ENCODE measurements at regions not wholly inside any gene's neighbourhood (a gene's known extent, or its start where the extent isn't known, plus 50 kb on each side); places are given as distances from the start of the nearest gene placed in this dataset.
A peak's percentile ranks its signal among the peaks of the same experiment; 100 is the strongest.

DNA sequence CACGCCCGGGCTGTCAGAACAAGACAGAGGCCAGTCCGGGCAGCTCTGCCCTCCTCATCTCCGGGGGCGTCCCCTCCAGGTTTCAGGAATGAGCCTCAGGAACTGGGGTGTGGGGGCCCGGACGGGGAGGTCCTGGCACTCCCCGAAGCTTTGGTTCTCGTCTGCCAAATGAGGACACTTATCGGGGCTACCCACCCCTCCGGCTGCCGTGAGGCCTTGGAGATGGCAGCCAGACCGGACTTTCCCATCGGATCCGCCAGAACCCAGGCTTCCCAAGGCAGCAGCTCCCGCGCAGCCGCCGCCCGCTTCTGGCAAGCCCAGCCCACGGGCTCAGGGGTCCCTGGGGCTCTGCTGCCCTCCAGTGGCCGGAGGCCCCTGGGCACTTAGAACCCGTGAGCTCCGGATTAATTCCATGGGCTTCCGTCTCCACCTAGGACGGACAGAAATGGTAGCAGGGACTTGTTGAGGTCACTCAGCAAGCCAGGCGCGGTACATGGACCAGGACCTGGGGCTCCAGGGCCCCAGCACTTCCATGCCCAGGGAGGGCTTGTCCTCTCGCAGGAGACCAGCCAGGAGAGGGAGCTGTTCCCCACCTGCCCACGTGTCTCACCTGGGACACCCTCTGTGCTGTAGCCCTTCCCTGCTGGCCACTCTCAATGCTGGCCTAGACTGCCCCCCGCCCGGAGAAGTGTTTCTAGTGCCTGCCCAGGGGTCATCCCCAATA lies 89.4 kb downstream of the LINGO1 start:
- H3K27ac ChIP-seq, result no peak overlapping the region
- H3K4me3 ChIP-seq, result no peak overlapping the region
- H3K4me1 ChIP-seq (ENCODE audit: insufficient read depth), result peaks cover 20% of the 10 kb centered on the region

DNA sequence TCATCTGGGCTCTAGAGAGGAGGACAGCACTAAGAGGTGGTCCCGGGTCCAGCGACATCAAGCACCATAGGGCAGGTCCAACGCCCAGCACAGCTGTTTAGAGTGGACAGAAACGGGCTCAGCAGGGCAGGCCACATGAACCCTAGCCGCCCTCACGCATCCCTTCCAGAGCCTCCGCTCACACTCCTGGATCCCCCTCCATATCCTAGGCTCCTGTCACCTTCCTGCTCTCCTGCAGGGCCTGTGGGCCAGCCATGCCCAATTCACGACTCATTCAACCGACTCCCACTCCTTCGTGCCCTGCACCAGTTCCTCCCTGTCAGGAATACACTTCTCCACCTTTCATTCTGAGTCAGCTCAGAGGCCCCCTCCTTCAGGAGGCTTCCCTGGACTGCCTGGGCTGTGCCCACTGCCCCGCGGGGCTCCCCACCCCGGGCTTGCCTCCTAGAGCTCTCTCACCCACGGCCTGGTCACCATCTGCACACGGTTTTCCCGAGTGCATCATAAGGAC lies 90.2 kb downstream of the LINGO1 start:
- Histone ChIP-seq H3K4me2 (peak overlapping the region; percentile 73), H3K9me3 (ENCODE audit: low read depth) (no peaks in the 10 kb centered on the region), H2AFZ (no peak overlapping the region), H3K4me3 (no peak overlapping the region), H3K79me2 (no peaks in the 10 kb centered on the region), H3K27me3 (no peaks in the 10 kb centered on the region), H3K9me2 (replicated peaks; ENCODE audit: insufficient read depth) (no peaks in the 10 kb centered on the region), H3K36me3 (replicated peaks; ENCODE audit: insufficient read depth, low read depth) (no peaks in the 10 kb centered on the region), H3K27ac (no peak overlapping the region), H4K20me1 (ENCODE audit: insufficient read depth, poor library complexity, severe bottlenecking) (no peaks in the 10 kb centered on the region), H3K4me1 (ENCODE audit: insufficient read depth) (peaks cover 20% of the 10 kb centered on the region)
- TF ChIP-seq EZH2phosphoT487 (IDR thresholded peaks at IDR 0.05; ENCODE audit: low read depth, severe bottlenecking, unreplicated experiment), result no peak
- TF ChIP-seq, protein P1, sequence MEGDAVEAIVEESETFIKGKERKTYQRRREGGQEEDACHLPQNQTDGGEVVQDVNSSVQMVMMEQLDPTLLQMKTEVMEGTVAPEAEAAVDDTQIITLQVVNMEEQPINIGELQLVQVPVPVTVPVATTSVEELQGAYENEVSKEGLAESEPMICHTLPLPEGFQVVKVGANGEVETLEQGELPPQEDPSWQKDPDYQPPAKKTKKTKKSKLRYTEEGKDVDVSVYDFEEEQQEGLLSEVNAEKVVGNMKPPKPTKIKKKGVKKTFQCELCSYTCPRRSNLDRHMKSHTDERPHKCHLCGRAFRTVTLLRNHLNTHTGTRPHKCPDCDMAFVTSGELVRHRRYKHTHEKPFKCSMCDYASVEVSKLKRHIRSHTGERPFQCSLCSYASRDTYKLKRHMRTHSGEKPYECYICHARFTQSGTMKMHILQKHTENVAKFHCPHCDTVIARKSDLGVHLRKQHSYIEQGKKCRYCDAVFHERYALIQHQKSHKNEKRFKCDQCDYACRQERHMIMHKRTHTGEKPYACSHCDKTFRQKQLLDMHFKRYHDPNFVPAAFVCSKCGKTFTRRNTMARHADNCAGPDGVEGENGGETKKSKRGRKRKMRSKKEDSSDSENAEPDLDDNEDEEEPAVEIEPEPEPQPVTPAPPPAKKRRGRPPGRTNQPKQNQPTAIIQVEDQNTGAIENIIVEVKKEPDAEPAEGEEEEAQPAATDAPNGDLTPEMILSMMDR (IDR thresholded peaks at IDR 0.05; ENCODE audit: poor library complexity), result no peak
- TF ChIP-seq EZH2 (IDR thresholded peaks at IDR 0.05; ENCODE audit: borderline replicate concordance), result no peak
- 90% methylated on average over 16 of the region's 16 CpGs for WGBS (ENCODE audit: low lambda C conversion rate, missing lambda C conversion rate)
- DNase-seq (ENCODE audit: low spot score), result no peak

More for the DNA sequence above, 89.4 kb downstream of the LINGO1 start:
- Histone ChIP-seq H3K36me3 (replicated peaks; ENCODE audit: insufficient read depth, low read depth) (no peaks in the 10 kb centered on the region), H3K79me2 (no peaks in the 10 kb centered on the region), H3K9me2 (replicated peaks; ENCODE audit: insufficient read depth) (no peaks in the 10 kb centered on the region), H3K4me2 (peak overlapping the region; percentile 73), H2AFZ (peak overlapping the region; percentile 34), H3K27me3 (no peaks in the 10 kb centered on the region), H4K20me1 (ENCODE audit: insufficient read depth, poor library complexity, severe bottlenecking) (no peaks in the 10 kb centered on the region), H3K9me3 (ENCODE audit: low read depth) (no peaks in the 10 kb centered on the region)
- peak; percentile 95 for DNase-seq (ENCODE audit: low spot score)
- TF ChIP-seq EZH2 (IDR thresholded peaks at IDR 0.05; ENCODE audit: borderline replicate concordance) (no peak), EZH2phosphoT487 (IDR thresholded peaks at IDR 0.05; ENCODE audit: low read depth, severe bottlenecking, unreplicated experiment) (no peak)
- TF ChIP-seq, protein P1 (IDR thresholded peaks at IDR 0.05; ENCODE audit: poor library complexity), result peak; percentile 100
- 23% methylated on average over 32 of the region's 32 CpGs for WGBS (ENCODE audit: low lambda C conversion rate, missing lambda C conversion rate)

DNA sequence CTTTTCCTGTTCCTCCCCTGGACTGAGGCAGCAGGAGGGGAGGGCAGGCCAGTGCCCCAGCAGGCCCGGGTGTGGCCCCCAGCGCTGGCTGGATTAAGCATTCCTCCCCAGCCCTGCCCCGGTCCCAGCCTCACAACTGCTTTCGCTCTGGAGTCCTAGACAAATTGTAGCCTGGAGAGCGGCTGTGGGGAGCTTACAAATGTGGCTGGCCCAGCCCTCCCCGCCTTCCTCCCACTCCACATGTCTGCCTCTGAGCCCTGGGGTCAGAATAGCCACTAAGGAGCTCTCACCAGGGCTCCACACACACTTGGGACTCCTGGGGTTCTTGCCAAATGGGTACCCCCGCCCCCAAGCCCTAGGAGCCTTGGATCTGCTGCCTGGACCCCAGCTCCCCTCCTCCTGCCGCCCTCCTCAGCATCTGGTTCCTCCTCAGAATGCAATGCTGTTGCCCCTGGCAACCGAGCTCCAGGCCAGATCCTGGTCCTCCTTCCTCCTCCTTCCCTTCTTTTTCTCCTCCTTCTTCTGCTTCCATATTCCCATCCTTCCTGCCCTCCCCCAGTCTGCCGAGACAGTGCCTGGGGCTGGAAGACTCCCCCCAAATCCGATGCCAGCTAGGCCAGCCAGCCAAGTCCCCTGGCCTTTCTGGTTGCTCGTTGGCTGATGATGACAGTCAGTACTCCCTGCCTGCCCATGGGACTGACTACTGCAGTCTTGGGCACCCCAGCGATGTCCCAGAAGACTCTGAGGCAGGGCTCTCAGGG lies 91.1 kb downstream of the LINGO1 start:
- Histone ChIP-seq H3K79me2 (no peaks in the 10 kb centered on the region), H3K4me2 (no peak overlapping the region), H3K9me2 (replicated peaks; ENCODE audit: insufficient read depth) (no peaks in the 10 kb centered on the region), H3K4me3 (no peak overlapping the region), H3K4me1 (ENCODE audit: insufficient read depth) (peaks cover 20% of the 10 kb centered on the region), H2AFZ (no peak overlapping the region), H3K36me3 (replicated peaks; ENCODE audit: insufficient read depth, low read depth) (no peaks in the 10 kb centered on the region), H3K27me3 (no peaks in the 10 kb centered on the region), H3K27ac (no peak overlapping the region), H4K20me1 (ENCODE audit: insufficient read depth, poor library complexity, severe bottlenecking) (no peaks in the 10 kb centered on the region), H3K9me3 (ENCODE audit: low read depth) (no peaks in the 10 kb centered on the region)
- WGBS (ENCODE audit: low lambda C conversion rate, missing lambda C conversion rate), result 58% methylated on average over 12 of the region's 13 CpGs
- TF ChIP-seq, protein P1 (IDR thresholded peaks at IDR 0.05; ENCODE audit: poor library complexity), result no peak
- DNase-seq (ENCODE audit: low spot score), result no peak

Data from hepatocyte (in vitro differentiated cells).